Duodenal mucosa (tissue), 2 donors: ENCODE measurements at regions not wholly inside any gene's neighbourhood (a gene's known extent, or its start where the extent isn't known, plus 50 kb on each side); places are given as distances from the start of the nearest gene placed in this dataset.

ENCODE experiments used
- H3K27ac ChIP-seq: one replicate; pipeline ENCODE4 v1.7.0; 2013; ENCODE audit warnings: low read depth, low read length
- H3K27me3 ChIP-seq, 2 donors: one replicate each; pipeline ENCODE4 v1.7.0; 2013; ENCODE audit warnings: low read length in 2 of 2, control low read depth in 1 of 2; ENCODE audit not compliant: insufficient read depth in 2 of 2, control insufficient read depth in 1 of 2
- H3K36me3 ChIP-seq, 2 donors: one replicate each; pipeline ENCODE4 v1.7.0; 2013; ENCODE audit warnings: low read length in 2 of 2, control low read depth in 1 of 2; ENCODE audit not compliant: insufficient read depth in 2 of 2, control insufficient read depth in 1 of 2
- H3K4me1 ChIP-seq, 2 donors: one replicate each; pipeline ENCODE4 v1.7.0; 2013; ENCODE audit warnings: low read length in 2 of 2, control low read depth in 1 of 2; ENCODE audit not compliant: insufficient read depth in 2 of 2, control insufficient read depth in 1 of 2
- H3K4me3 ChIP-seq, 2 donors: one replicate each; pipeline ENCODE4 v1.7.0; 2013; ENCODE audit warnings: low read length in 2 of 2, low read depth in 1 of 2
- H3K9ac ChIP-seq, 2 donors: one replicate each; pipeline ENCODE4 v1.7.0; 2013; ENCODE audit warnings: low read length in 2 of 2, low read depth in 1 of 2
- H3K9me3 ChIP-seq, 2 donors: one replicate each; pipeline ENCODE4 v1.7.0; 2013; ENCODE audit warnings: low read length in 2 of 2, control low read depth in 1 of 2; ENCODE audit not compliant: control insufficient read depth in 1 of 2

- no peak overlapping the region for H3K27ac ChIP-seq
Observed at GRCh38 chr13:64674126-64674525, 2556.0 kb downstream of the PCDH9 start.

GRCh38 chr13:64672751-64673150 lies 2557.4 kb downstream of the PCDH9 start:
- Histone ChIP-seq H3K4me1 (no peaks in the 10 kb centered on the region), H3K9ac (no peak overlapping the region), H3K36me3 (no peaks in the 10 kb centered on the region), H3K27me3 (no peaks in the 10 kb centered on the region), H3K9me3 (peaks cover 8 to 13% of the 10 kb centered on the region in 2 donors), H3K4me3 (no peak overlapping the region), H3K27ac (no peak overlapping the region)

More at GRCh38 chr13:64674126-64674525, 2556.0 kb downstream of the PCDH9 start:
- H3K4me1 ChIP-seq = no peaks in the 10 kb centered on the region
- H3K27me3 ChIP-seq = no peaks in the 10 kb centered on the region
- no peak overlapping the region for H3K9ac ChIP-seq
- no peaks in the 10 kb centered on the region for H3K36me3 ChIP-seq
- peaks cover 8 to 14% of the 10 kb centered on the region in 2 donors for H3K9me3 ChIP-seq
- H3K4me3 ChIP-seq = no peak overlapping the region

- H3K27me3 ChIP-seq = no peaks in the 10 kb centered on the region
- H3K4me3 ChIP-seq = no peak overlapping the region
- no peaks in the 10 kb centered on the region for H3K4me1 ChIP-seq
- H3K9ac ChIP-seq = no peak overlapping the region
- peaks cover 15 to 22% of the 10 kb centered on the region in 2 donors for H3K9me3 ChIP-seq
- H3K27ac ChIP-seq = no peak overlapping the region
- H3K36me3 ChIP-seq = no peaks in the 10 kb centered on the region
Observed at GRCh38 chr13:64662887-64663593, 2567.1 kb downstream of the PCDH9 start.

GRCh38 chr13:64648293-64648692 lies 2581.8 kb downstream of the PCDH9 start:
- no peaks in the 10 kb centered on the region for H3K4me1 ChIP-seq
- H3K9me3 ChIP-seq = peaks cover 0 to 6% of the 10 kb centered on the region in 2 donors
- no peak overlapping the region for H3K4me3 ChIP-seq
- H3K27me3 ChIP-seq = no peaks in the 10 kb centered on the region
- no peak overlapping the region for H3K27ac ChIP-seq
- no peaks in the 10 kb centered on the region for H3K36me3 ChIP-seq
- no peak overlapping the region for H3K9ac ChIP-seq

- Histone ChIP-seq H3K9ac (no peak overlapping the region), H3K4me3 (no peak overlapping the region), H3K27ac (no peak overlapping the region), H3K27me3 (no peaks in the 10 kb centered on the region), H3K36me3 (no peaks in the 10 kb centered on the region), H3K9me3 (no peaks in the 10 kb centered on the region), H3K4me1 (no peaks in the 10 kb centered on the region)
Observed at GRCh38 chr13:64643066-64643465, 2587.1 kb downstream of the PCDH9 start.

- H3K4me1 ChIP-seq = no peaks in the 10 kb centered on the region
- H3K27me3 ChIP-seq = no peaks in the 10 kb centered on the region
- H3K9ac ChIP-seq = no peak overlapping the region
- H3K36me3 ChIP-seq = no peaks in the 10 kb centered on the region
- H3K4me3 ChIP-seq = no peak overlapping the region
- H3K27ac ChIP-seq = no peak overlapping the region
- peaks cover 0 to 4% of the 10 kb centered on the region in 2 donors for H3K9me3 ChIP-seq
Observed at GRCh38 chr13:64640002-64640401, 2590.1 kb downstream of the PCDH9 start.

- no peaks in the 10 kb centered on the region for H3K27me3 ChIP-seq
- no peak overlapping the region for H3K27ac ChIP-seq
- no peak overlapping the region for H3K4me3 ChIP-seq
- no peaks in the 10 kb centered on the region for H3K36me3 ChIP-seq
- H3K9ac ChIP-seq = no peak overlapping the region
- no peaks in the 10 kb centered on the region for H3K4me1 ChIP-seq
- H3K9me3 ChIP-seq = peaks cover 0 to 4% of the 10 kb centered on the region in 2 donors
Observed at GRCh38 chr13:64639206-64639605, 2590.9 kb downstream of the PCDH9 start.

- Histone ChIP-seq H3K27me3 (no peaks in the 10 kb centered on the region), H3K27ac (no peak overlapping the region), H3K36me3 (no peaks in the 10 kb centered on the region), H3K4me1 (no peaks in the 10 kb centered on the region), H3K4me3 (no peak overlapping the region), H3K9ac (no peak overlapping the region), H3K9me3 (peaks cover 5 to 7% of the 10 kb centered on the region in 2 donors)
Observed at GRCh38 chr13:64633948-64634347, 2596.2 kb downstream of the PCDH9 start.

- no peaks in the 10 kb centered on the region for H3K36me3 ChIP-seq
- H3K27me3 ChIP-seq = no peaks in the 10 kb centered on the region
- no peak overlapping the region for H3K9ac ChIP-seq
- H3K9me3 ChIP-seq = peaks cover 4 to 16% of the 10 kb centered on the region in 2 donors
- H3K4me3 ChIP-seq = no peak overlapping the region
- H3K27ac ChIP-seq = no peak overlapping the region
- no peaks in the 10 kb centered on the region for H3K4me1 ChIP-seq
Observed at GRCh38 chr13:64627654-64628053, 2602.5 kb downstream of the PCDH9 start.

- Histone ChIP-seq H3K4me3 (no peak overlapping the region), H3K36me3 (no peaks in the 10 kb centered on the region), H3K9me3 (peaks cover 4 to 14% of the 10 kb centered on the region in 2 donors), H3K27ac (no peak overlapping the region), H3K9ac (no peak overlapping the region), H3K4me1 (no peaks in the 10 kb centered on the region), H3K27me3 (no peaks in the 10 kb centered on the region)
Observed at GRCh38 chr13:64626105-64626504, 2604.0 kb downstream of the PCDH9 start.
